GM18505 (cell line): ENCODE measurements at regions not wholly inside any gene's neighbourhood (a gene's known extent, or its start where the extent isn't known, plus 50 kb on each side); places are given as distances from the start of the nearest gene placed in this dataset.
"Not testable (repeated sequence)": the region's sequence is repeated elsewhere in the genome, so short reads cannot be mapped to it uniquely, and the experiment has no call there.

Source experiments
- ATAC-seq: cut with Tn5 transposase; IDR thresholded peaks from one replicate; pipeline ENCODE4 v1.9.1; 2021; ENCODE audit not compliant: unreplicated experiment
- POLR2A ChIP-seq: IDR thresholded peaks from 4 replicates; pipeline ENCODE4 v1.6.1; 2011; ENCODE audit warnings: borderline replicate concordance; ENCODE audit not compliant: insufficient read depth, insufficient read length; ENCODE audit errors: extremely low read depth

DNA sequence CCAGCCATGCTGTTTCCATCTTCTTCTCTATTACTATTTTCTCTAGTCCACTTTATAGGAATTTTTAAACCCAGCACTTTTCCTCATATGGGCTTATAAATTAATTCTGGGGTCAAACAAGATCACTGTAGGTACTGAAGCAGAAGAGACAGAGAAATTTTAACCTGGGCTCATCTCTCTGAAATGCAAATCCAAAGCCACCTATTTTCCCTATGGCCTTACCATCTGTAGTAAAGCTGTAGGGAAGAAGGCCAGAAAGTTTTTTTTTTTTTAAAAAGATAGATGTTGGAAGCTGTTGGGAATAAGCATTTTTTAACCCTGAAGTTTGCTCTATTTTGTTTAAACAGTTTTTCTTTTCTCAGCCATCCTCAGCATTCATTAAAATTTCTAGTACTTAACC, 367.4 kb downstream of the CD109 start:
- no peak for ATAC-seq
- no peak for TF ChIP-seq POLR2A

GRCh38 chr6:74061201-74061600, 365.2 kb downstream of the CD109 start:
- no peak for ATAC-seq
- no peak for TF ChIP-seq POLR2A

GRCh38 chr6:74060354-74060753, 364.4 kb downstream of the CD109 start:
- no peak for ATAC-seq

DNA sequence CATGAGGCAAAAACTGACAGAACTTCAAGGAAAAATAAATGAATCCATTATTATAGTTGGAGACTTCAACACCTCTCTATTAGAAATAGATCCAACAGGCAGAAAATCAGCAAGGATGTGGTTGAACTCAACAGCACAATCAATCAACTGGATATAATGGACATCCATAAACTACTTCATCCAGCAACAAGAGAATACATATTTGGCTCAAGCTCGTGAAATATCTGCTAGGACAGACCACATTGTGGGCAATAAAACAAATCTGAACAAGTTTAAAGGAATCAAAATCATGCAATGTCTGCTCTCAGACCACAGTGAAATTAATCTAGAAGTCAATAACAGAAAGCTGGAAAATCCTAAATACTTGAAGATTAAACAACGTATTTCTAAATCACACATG, 362.6 kb downstream of the CD109 start:
- no peak for TF ChIP-seq POLR2A
- ATAC-seq, result no peak

More at GRCh38 chr6:74060354-74060753, 364.4 kb downstream of the CD109 start:
- TF ChIP-seq POLR2A, result no peak

DNA sequence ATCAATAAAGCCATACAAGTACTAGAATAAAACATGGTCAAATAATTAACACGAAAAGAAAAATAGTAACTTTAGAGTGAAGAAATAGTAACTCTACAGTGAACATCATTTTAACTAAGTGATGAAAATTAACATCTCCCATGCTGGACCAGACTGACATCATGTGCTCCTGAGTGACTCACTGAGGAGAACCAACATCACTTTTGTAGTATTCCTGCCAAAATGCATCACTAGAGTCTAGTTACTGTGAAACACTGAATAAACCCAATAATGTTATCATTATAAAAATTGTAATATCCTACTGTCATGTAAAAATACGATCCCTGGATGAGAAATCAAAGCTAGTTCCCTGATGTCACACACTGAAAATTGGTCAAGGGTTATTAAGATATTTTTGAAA, 361.3 kb downstream of the CD109 start:
- TF ChIP-seq POLR2A, result no peak

GRCh38 chr6:74054190-74054589, 358.2 kb downstream of the CD109 start:
- no peak for TF ChIP-seq POLR2A
- no peak for ATAC-seq

More for the DNA sequence above, 361.3 kb downstream of the CD109 start:
- ATAC-seq, result no peak

- no peak for ATAC-seq
- TF ChIP-seq POLR2A, result no peak
Measured at GRCh38 chr6:74050921-74051320, 354.9 kb downstream of the CD109 start.

DNA sequence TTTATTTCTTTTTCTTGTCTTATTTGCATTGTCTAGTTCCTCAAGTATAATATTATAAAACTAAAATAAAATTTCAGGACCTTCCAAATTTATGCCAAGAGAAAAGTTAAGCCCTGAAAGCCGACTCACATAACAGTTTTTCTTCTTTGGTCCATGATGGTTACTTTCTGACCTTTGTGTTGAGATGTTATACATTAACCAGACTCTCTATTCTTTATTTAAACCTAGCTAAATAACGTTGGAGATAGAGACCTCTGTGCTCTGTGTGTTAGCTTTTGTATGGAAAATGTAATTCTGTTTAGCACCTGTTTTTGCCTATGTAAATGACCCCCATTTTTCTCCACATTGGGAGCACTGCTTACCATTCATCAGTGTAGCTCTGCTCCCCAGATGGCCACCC, 352.4 kb downstream of the CD109 start:
- no peak for TF ChIP-seq POLR2A
- ATAC-seq, result no peak

DNA sequence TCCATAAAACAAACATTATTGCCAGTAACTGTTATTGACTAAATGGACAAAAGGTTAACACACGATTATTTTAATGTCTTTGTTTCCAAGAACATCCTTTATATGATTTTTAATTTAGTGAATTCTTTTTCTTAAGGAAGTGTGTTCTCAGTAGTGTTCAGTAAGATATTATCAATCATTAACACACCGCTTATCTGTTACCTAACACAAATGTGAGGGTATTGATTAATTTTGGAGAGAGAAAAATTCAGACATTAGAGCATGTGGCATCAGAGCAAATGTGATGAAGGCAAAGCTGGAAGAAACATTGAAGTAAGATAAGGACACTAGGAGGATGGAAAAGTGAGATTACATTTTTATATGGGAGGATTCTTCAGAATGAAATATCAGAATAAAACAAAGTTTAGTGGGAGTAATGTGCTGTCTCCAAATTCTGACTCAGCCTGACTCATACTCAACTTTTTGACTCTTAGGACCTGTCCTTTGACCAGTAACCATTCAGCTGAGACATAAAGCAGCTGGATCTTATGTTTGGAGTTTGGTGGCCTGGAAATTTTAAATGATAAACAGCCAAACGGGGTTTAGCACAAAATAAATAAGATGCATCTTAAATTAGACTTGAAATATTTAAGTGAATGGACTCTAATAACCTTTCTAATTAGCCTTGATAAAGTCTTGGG, 348.6 kb downstream of the CD109 start:
- TF ChIP-seq POLR2A, result no peak
- no peak for ATAC-seq

DNA sequence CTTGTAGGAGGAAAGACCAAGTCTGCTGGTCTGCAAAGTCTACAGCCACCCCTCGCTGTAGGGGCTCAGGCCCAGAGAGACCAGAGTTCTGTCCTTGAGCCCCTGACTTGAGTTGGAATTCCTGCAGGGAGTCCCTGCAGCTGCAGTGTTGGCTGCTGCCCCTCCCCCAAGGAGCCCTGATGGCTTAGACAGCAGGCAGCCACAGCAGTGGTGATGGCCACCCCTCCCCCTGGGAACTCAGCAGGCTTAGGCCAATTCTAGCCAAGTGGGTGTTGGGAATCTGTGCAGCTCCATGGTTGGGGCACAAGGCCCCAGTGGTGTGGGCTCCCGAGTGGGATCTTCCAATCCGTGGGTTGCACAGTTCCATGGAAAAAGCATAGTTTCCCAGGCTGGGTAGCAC, 345.4 kb downstream of the CD109 start:
- TF ChIP-seq POLR2A, result no peak
- no peak for ATAC-seq

DNA sequence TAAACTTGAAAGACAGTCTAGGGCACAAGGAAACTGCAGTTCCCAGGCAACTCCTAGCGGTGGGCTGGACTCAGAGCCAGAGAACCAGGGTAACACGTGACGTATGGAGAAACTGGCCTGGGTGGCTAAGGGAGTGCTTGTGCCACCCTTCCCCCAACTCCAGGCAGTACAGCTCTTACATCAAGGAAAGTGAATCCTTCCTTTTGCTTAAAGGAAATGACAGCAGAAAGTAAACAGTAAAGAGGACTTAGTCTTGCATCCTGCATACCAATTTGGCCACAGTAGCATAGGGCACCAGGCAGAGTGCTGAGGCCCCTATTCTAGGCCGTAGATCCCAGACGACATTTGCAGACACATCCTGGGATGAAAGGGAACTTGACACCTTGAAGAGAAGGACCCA, 322.8 kb downstream of the CD109 start:
- no peak for ATAC-seq
- TF ChIP-seq POLR2A, result no peak

DNA sequence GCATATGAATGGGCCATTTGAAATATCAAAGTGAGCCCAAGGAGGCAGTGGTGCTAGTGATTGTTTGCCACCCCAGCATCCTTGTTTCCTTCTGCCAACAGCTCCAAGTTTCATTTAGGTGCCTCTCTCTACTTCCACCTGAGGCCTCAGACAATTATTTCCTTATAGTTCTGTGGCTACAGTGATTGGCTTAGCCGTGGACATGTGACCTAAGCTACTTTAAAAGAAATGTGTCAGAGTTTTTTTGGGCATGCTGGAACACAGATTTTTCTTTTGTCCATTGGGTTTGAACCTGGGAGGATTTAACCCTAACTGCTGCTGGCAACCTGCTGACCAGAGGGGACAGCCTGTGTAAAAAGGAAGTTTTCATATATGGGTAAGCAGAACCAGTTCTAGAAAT, 319.4 kb downstream of the CD109 start:
- no peak for ATAC-seq
- TF ChIP-seq POLR2A, result no peak

DNA sequence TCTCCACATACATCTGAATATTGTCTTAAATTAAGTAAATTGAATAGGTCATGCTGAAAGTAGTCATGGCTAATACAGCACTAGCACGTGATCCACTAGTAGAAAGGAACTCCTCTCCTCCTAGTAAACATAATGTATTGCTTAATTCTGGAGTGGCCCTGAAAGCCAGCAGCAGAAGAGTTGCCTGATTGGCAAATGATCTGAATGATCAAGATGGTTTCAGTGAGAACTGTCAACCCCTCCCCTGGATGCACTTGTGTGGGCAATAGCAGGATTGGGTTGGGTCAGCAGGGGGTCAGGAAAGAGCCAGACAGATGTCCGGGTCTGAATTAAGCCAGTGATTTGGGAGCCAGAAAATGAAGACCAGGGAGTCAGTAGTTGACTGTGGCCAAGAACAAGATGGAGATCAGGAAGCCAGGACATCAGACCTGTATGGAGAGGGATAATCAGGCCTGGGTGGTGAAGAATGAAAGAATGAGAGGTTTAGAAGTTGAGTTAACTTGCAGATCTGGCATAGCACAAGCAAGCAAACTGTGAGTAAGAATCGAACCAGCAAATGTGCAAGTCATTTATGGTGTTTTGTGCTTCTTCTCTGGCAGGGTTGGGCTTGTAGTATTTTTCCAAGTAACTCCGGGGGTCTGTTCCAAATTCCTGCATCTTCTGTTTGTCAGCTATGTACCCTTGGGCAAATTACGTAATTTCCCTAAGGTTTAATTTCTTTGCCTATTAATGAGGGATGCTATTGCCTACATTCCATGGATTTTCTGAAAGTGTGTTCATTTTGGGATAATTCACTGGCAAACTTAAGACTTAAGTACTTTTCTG, 304.9 kb downstream of the CD109 start:
- TF ChIP-seq POLR2A, result no peak
- no peak for ATAC-seq

GRCh38 chr6:73990609-73991238, 294.7 kb downstream of the CD109 start:
- not testable (repeated sequence) for ATAC-seq
